Activated gamma-delta T cell (primary cell): ENCODE measurements at regions not wholly inside any gene's neighbourhood (a gene's known extent, or its start where the extent isn't known, plus 50 kb on each side); places are given as distances from the start of the nearest gene placed in this dataset.
"Not testable (repeated sequence)": the region's sequence is repeated elsewhere in the genome, so short reads cannot be mapped to it uniquely, and the experiment has no call there.

Source experiments
- DNase-seq: peaks from one replicate; lab custom pipeline; 2025; lab: John Stamatoyannopoulos, UW

- no peak for DNase-seq
These were observed 282.6 kb upstream of the MCTP2 start for GRCh38 chr15:93948726-93949125.

GRCh38 chr15:93943586-93943985, 287.8 kb upstream of the MCTP2 start:
- no peak for DNase-seq

GRCh38 chr15:93942269-93942694, 289.1 kb upstream of the MCTP2 start:
- DNase-seq: no peak

GRCh38 chr15:93941697-93942096, 289.7 kb upstream of the MCTP2 start:
- no peak for DNase-seq

GRCh38 chr15:93940226-93940625, 291.1 kb upstream of the MCTP2 start:
- no peak for DNase-seq

- DNase-seq: no peak
These were observed 299.1 kb upstream of the MCTP2 start for GRCh38 chr15:93932164-93932776.

GRCh38 chr15:93929375-93930094, 301.8 kb upstream of the MCTP2 start:
- DNase-seq: no peak

- DNase-seq: no peak
These were observed 311.2 kb upstream of the MCTP2 start for GRCh38 chr15:93920204-93920603.

- not testable (repeated sequence) for DNase-seq
These were observed 312.6 kb upstream of the MCTP2 start for GRCh38 chr15:93918801-93919200.

GRCh38 chr15:93917181-93917580, 314.2 kb upstream of the MCTP2 start:
- DNase-seq: no peak

GRCh38 chr15:93913871-93914270, 317.5 kb upstream of the MCTP2 start:
- no peak for DNase-seq

- DNase-seq: no peak
These were observed 318.1 kb upstream of the MCTP2 start for GRCh38 chr15:93913310-93913709.

- no peak for DNase-seq
These were observed 330.6 kb upstream of the MCTP2 start for GRCh38 chr15:93900476-93901400.

- DNase-seq: no peak
These were observed 331.5 kb upstream of the MCTP2 start for GRCh38 chr15:93899817-93900216.

- no peak for DNase-seq
These were observed 334.0 kb upstream of the MCTP2 start for GRCh38 chr15:93897377-93897776.

DNA sequence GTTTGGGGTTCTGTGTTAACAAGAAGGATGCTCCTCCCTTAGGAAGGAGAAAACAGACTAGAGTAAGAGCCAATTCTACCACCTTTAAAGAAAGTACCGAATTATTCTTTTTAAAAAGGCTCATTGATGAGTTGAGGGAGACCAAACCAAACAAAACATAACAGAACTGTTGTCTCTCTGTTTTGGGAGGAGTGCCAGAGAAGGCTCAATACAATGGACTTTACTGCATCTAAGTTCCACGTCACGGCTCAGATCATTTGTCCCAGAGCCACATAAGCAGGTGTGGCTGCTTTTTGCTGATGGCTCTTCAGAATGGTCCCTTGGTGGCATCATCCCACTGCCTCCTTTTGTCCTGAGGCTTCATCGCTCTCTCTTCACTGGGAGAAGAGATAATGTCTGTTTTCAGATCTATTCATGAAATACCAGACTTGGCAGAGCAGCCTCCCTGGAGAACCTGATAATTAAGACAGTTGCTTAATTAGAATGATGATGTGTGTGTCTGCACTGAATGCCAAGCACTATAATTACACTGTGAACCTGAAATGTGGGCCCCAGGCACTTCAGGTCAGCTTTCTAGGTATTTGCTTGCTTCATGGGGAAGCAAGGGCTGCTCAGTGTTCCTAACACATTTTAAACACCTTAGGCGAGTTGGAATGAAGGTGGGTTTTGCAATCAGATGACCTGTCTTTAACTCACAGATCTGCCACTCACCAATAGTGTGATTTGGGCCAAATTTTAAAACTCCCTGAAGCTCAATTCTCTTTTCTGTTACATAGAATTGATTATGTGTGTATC, 335.2 kb upstream of the MCTP2 start:
- DNase-seq: no peak

DNA sequence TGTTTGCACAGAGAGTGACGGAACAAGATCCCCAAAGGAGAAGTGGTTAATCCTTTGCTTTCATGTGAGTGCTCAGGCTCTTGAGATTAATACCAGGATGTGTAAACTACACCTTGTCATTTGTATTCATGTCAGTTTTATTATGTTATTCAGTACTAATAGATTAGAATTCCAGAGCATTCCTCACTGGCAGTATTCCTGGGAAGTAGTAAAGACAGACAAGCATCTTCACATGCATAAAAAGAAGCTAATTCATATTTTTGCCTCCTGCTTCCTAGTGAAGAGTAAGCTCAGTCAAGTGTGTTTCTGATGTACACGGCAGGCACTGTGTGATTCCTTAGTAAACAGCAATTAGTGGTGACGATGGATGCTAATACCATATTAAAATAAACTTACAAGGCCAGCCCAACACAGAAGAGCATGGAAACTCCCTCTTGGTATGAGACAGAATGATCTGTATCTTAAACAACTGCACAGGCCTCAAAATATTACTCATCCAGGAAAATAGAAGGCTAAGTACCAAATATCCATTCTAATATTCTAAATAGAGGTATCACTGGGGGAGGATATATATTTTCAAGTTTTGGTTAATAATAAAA, 336.8 kb upstream of the MCTP2 start:
- DNase-seq: no peak

DNA sequence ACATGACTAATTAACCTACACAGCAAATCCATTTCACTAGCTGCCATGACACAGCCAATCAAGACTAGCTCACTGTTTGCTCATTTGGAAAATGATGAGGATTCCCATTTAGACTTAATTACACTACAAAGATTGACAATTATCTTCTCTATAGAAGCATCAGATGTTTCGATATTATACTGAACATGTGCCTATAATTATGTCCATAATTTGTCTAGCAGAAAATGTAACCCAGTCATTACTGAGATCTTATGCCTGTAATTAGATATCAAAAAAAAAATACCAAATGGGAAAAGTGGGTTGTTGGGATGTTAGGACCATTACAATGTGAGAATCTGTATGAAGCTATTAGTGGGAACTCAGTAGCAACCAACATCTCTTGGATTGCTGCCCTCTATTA, 344.2 kb upstream of the MCTP2 start:
- no peak for DNase-seq

DNA sequence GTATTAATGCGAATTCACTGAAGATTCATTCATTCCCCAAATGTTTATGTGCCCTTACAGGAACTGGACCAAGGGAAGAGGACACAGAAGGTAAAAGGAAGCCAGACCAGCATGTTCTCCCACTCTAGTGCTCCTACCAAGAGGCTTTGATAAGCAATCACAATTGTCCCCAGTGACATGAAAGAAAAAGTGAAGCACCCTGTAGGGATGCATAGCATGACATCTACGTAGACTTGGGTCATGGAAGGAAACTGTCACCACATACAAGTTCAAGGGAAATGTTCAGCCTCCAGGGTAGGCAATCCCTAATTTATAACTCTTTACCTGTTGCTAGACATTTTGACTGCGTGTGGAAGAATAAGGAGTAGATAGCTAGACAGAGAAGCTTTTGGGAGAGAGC, 348.6 kb upstream of the MCTP2 start:
- no peak for DNase-seq

GRCh38 chr15:93882141-93882540, 349.2 kb upstream of the MCTP2 start:
- no peak for DNase-seq

DNA sequence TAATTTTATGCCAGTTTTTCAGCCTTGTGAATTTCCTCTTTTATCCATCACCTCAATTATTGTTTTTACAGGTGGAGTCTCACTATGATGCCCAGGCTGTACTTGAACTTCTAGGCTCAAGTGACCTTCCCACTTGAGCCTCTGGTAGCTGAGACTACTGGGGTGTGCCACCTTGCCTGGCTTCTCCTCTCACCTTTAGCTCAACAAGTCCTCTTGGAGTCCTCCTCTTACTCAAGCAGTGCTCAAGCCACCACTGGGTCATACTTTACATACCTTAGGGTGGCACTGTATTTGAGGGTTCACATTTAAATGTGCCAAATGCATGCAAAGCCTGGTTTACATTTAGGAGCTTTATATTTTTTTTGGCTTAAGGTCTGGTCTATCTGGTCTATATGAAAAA, 350.1 kb upstream of the MCTP2 start:
- DNase-seq: no peak
